ENCODE measurements at regions not wholly inside any gene's neighbourhood (a gene's known extent, or its start where the extent isn't known, plus 50 kb on each side); places are given as distances from the start of the nearest gene placed in this dataset.
A peak's percentile ranks its signal among the peaks of the same experiment; 100 is the strongest.
"Not testable (repeated sequence)": the region's sequence is repeated elsewhere in the genome, so short reads cannot be mapped to it uniquely, and the experiment has no call there.

- POLR2A ChIA-PET, result interaction anchor here in 1 of 2 donors (0.6 kb wide), 1 partner anchor 633 kb away, joined by 4 read pairs; no protein-coding TSS in a partner anchor
- Histone ChIP-seq H3K36me3 (ENCODE audit: control insufficient read depth in 2 of 2, extremely low read depth in 1 of 2, insufficient read depth in 1 of 2, low read length in 1 of 2) (no peaks in the 10 kb centered on the region), H3K27me3 (replicated peaks in 1 of 2; ENCODE audit: control insufficient read depth in 2 of 2, extremely low read depth in 1 of 2, insufficient read depth in 2 of 2, low read length in 1 of 2) (peaks cover 0 to 5% of the 10 kb centered on the region in 2 experiments), H3K4me1 (ENCODE audit: control insufficient read depth in 1 of 2, extremely low read depth in 1 of 2, insufficient read depth in 2 of 2, low read length in 2 of 2) (no peaks in the 10 kb centered on the region), H3K4me3 (ENCODE audit: control insufficient read depth in 1 of 2, extremely low read depth in 1 of 2, low read length in 1 of 2) (no peak overlapping the region), H3K9me3 (no peaks in the 10 kb centered on the region), H3K27ac (ENCODE audit: low read length) (no peak overlapping the region)
- WGBS (ENCODE audit: insufficient coverage), result 100% methylated on average over 2 of the region's 2 CpGs
- Mint-ChIP-seq H3K36me3 (peaks cover 6% of the 10 kb centered on the region), H3K9me3 (peaks cover 0 to 10% (median 5%) of the 10 kb centered on the region in 3 donors), H3K27me3 (peaks cover 0 to 5% of the 10 kb centered on the region in 2 donors), H3K4me3 (no peak overlapping the region), H3K27ac (no peak overlapping the region), H3K4me1 (peaks cover 18 to 32% (median 24%) of the 10 kb centered on the region in 3 donors)
- CTCF ChIA-PET, result interaction anchor here in 1 of 2 donors (1.0 kb wide), 1 partner anchor 60 kb away, joined by 3 read pairs; no protein-coding TSS in a partner anchor
- ATAC-seq (replicated peaks in 1 of 4) (no peak), DNase-seq (no peak)
These were observed 122.5 kb downstream of the TBX19 start for GRCh38 chr1:168403140-168403539.

- peaks cover 12 to 25% (median 17%) of the 10 kb centered on the region in 3 donors for H3K4me1 Mint-ChIP-seq
- DNase-seq; H3K27me3 ChIP-seq (replicated peaks in 1 of 2; ENCODE audit: control insufficient read depth in 2 of 2, extremely low read depth in 1 of 2, insufficient read depth in 2 of 2, low read length in 1 of 2); ATAC-seq (replicated peaks in 1 of 4); H3K27ac ChIP-seq (ENCODE audit: low read length); H3K27ac Mint-ChIP-seq; H3K4me1 ChIP-seq (ENCODE audit: control insufficient read depth in 1 of 2, extremely low read depth in 1 of 2, insufficient read depth in 2 of 2, low read length in 2 of 2); H3K4me3 Mint-ChIP-seq; POLR2A ChIA-PET; H3K36me3 ChIP-seq (ENCODE audit: control insufficient read depth in 2 of 2, extremely low read depth in 1 of 2, insufficient read depth in 1 of 2, low read length in 1 of 2); H3K36me3 Mint-ChIP-seq; H3K27me3 Mint-ChIP-seq; H3K4me3 ChIP-seq (ENCODE audit: control insufficient read depth in 1 of 2, extremely low read depth in 1 of 2, low read length in 1 of 2); H3K9me3 Mint-ChIP-seq; H3K9me3 ChIP-seq: not testable (repeated sequence)
- no CpG with 5 or more reads among the region's 3 CpGs for WGBS (ENCODE audit: insufficient coverage)
- CTCF ChIA-PET, result interaction anchor here in 1 of 2 donors (1.0 kb wide), 1 partner anchor 60 kb away, joined by 3 read pairs; no protein-coding TSS in a partner anchor
These were observed 121.8 kb downstream of the TBX19 start for GRCh38 chr1:168402466-168402865.

GRCh38 chr1:168401341-168401740 is 120.7 kb downstream of the TBX19 start:
- no peak overlapping the region for H3K27ac ChIP-seq (ENCODE audit: low read length)
- ChIA-PET POLR2A (interaction anchor here (0.6 kb wide), 2 partner anchors 689 to 714 kb away, joined by 3 to 5 read pairs; no protein-coding TSS in a partner anchor), CTCF (interaction anchor here in 1 of 2 donors (0.5 to 0.9 kb wide), 5 partner anchors 14 to 1090 kb away, joined by 3 to 9 read pairs (median 4); no protein-coding TSS in a partner anchor)
- Mint-ChIP-seq H3K36me3 (peaks cover under 1% of the 10 kb centered on the region), H3K27ac (no peak overlapping the region), H3K9me3 (peaks cover 0 to under 1% (median under 1%) of the 10 kb centered on the region in 3 donors), H3K4me3 (no peak overlapping the region), H3K4me1 (peaks cover 5 to 17% (median 13%) of the 10 kb centered on the region in 3 donors), H3K27me3 (peaks cover 0 to 5% of the 10 kb centered on the region in 2 donors)
- no peaks in the 10 kb centered on the region for H3K36me3 ChIP-seq (ENCODE audit: control insufficient read depth in 2 of 2, extremely low read depth in 1 of 2, insufficient read depth in 1 of 2, low read length in 1 of 2)
- peaks cover 0 to 5% of the 10 kb centered on the region in 2 experiments for H3K27me3 ChIP-seq (replicated peaks in 1 of 2; ENCODE audit: control insufficient read depth in 2 of 2, extremely low read depth in 1 of 2, insufficient read depth in 2 of 2, low read length in 1 of 2)
- no peak overlapping the region for H3K4me3 ChIP-seq (ENCODE audit: control insufficient read depth in 1 of 2, extremely low read depth in 1 of 2, low read length in 1 of 2)
- no peaks in the 10 kb centered on the region for H3K9me3 ChIP-seq
- H3K4me1 ChIP-seq (ENCODE audit: control insufficient read depth in 1 of 2, extremely low read depth in 1 of 2, insufficient read depth in 2 of 2, low read length in 2 of 2), result no peaks in the 10 kb centered on the region
- WGBS (ENCODE audit: insufficient coverage), result no CpG with 5 or more reads among the region's 3 CpGs
- DNase-seq (no peak), ATAC-seq (replicated peaks in 1 of 4) (no peak)

- Histone ChIP-seq H3K9me3 (no peaks in the 10 kb centered on the region), H3K27me3 (replicated peaks in 1 of 2; ENCODE audit: control insufficient read depth in 2 of 2, extremely low read depth in 1 of 2, insufficient read depth in 2 of 2, low read length in 1 of 2) (peaks cover 0 to 5% of the 10 kb centered on the region in 2 experiments), H3K36me3 (ENCODE audit: control insufficient read depth in 2 of 2, extremely low read depth in 1 of 2, insufficient read depth in 1 of 2, low read length in 1 of 2) (no peaks in the 10 kb centered on the region), H3K4me1 (ENCODE audit: control insufficient read depth in 1 of 2, extremely low read depth in 1 of 2, insufficient read depth in 2 of 2, low read length in 2 of 2) (no peaks in the 10 kb centered on the region), H3K27ac (ENCODE audit: low read length) (no peak overlapping the region), H3K4me3 (ENCODE audit: control insufficient read depth in 1 of 2, extremely low read depth in 1 of 2, low read length in 1 of 2) (no peak overlapping the region)
- H3K4me3 Mint-ChIP-seq, result no peak overlapping the region
- ChIA-PET CTCF (no interaction called here), POLR2A (no interaction called here)
- peaks cover 5 to 16% (median 13%) of the 10 kb centered on the region in 3 donors for H3K4me1 Mint-ChIP-seq
- H3K27me3 Mint-ChIP-seq, result peaks cover 0 to 5% of the 10 kb centered on the region in 2 donors
- DNase-seq (no peak), ATAC-seq (replicated peaks in 1 of 4) (no peak)
- H3K36me3 Mint-ChIP-seq, result no peaks in the 10 kb centered on the region
- no peaks in the 10 kb centered on the region for H3K9me3 Mint-ChIP-seq
- 100% methylated on average over 1 of the region's 1 CpG for WGBS (ENCODE audit: insufficient coverage)
- peak overlapping the region in 1 of 2 donors; percentile 12 for H3K27ac Mint-ChIP-seq
These were observed 119.5 kb downstream of the TBX19 start for GRCh38 chr1:168400139-168400538.

- ATAC-seq (replicated peaks in 1 of 4), result no peak
- H3K27me3 Mint-ChIP-seq, result peaks cover 0 to 6% of the 10 kb centered on the region in 2 donors
- no peak for DNase-seq
- H3K27ac ChIP-seq (ENCODE audit: low read length), result no peak overlapping the region
- H3K9me3 ChIP-seq, result no peaks in the 10 kb centered on the region
- CTCF ChIA-PET, result interaction anchor here in 1 of 2 donors (1.0 kb wide), 1 partner anchor 55 kb away, joined by 5 read pairs; no protein-coding TSS in a partner anchor
- H3K4me3 Mint-ChIP-seq, result no peak overlapping the region
- no peak overlapping the region for H3K4me3 ChIP-seq (ENCODE audit: control insufficient read depth in 1 of 2, extremely low read depth in 1 of 2, low read length in 1 of 2)
- H3K36me3 Mint-ChIP-seq, result no peaks in the 10 kb centered on the region
- H3K27ac Mint-ChIP-seq, result no peak overlapping the region
- POLR2A ChIA-PET, result no interaction called here
- H3K4me1 Mint-ChIP-seq, result peaks cover 6 to 21% (median 14%) of the 10 kb centered on the region in 3 donors
- no peaks in the 10 kb centered on the region for H3K36me3 ChIP-seq (ENCODE audit: control insufficient read depth in 2 of 2, extremely low read depth in 1 of 2, insufficient read depth in 1 of 2, low read length in 1 of 2)
- peaks cover 0 to 6% of the 10 kb centered on the region in 2 experiments for H3K4me1 ChIP-seq (ENCODE audit: control insufficient read depth in 1 of 2, extremely low read depth in 1 of 2, insufficient read depth in 2 of 2, low read length in 2 of 2)
- WGBS (ENCODE audit: insufficient coverage), result no CpG with 5 or more reads among the region's 4 CpGs
- peaks cover 0 to 5% of the 10 kb centered on the region in 2 experiments for H3K27me3 ChIP-seq (replicated peaks in 1 of 2; ENCODE audit: control insufficient read depth in 2 of 2, extremely low read depth in 1 of 2, insufficient read depth in 2 of 2, low read length in 1 of 2)
- no peaks in the 10 kb centered on the region for H3K9me3 Mint-ChIP-seq
These were observed 117.1 kb downstream of the TBX19 start for GRCh38 chr1:168397806-168398205.

GRCh38 chr1:168396940-168397684 is 116.4 kb downstream of the TBX19 start:
- Histone ChIP-seq H3K9me3 (no peaks in the 10 kb centered on the region), H3K27ac (ENCODE audit: low read length) (no peak overlapping the region), H3K36me3 (ENCODE audit: control insufficient read depth in 2 of 2, extremely low read depth in 1 of 2, insufficient read depth in 1 of 2, low read length in 1 of 2) (no peaks in the 10 kb centered on the region), H3K27me3 (replicated peaks in 1 of 2; ENCODE audit: control insufficient read depth in 2 of 2, extremely low read depth in 1 of 2, insufficient read depth in 2 of 2, low read length in 1 of 2) (peaks cover 0 to 5% of the 10 kb centered on the region in 2 experiments), H3K4me1 (ENCODE audit: control insufficient read depth in 1 of 2, extremely low read depth in 1 of 2, insufficient read depth in 2 of 2, low read length in 2 of 2) (peaks cover 0 to 13% of the 10 kb centered on the region in 2 experiments), H3K4me3 (ENCODE audit: control insufficient read depth in 1 of 2, extremely low read depth in 1 of 2, low read length in 1 of 2) (no peak overlapping the region)
- DNase-seq (no peak), ATAC-seq (replicated peaks in 1 of 4) (no peak)
- 92% methylated on average over 2 of the region's 3 CpGs for WGBS (ENCODE audit: insufficient coverage)
- ChIA-PET POLR2A (no interaction called here), CTCF (interaction anchor here in 1 of 2 donors (1.0 kb wide), 1 partner anchor 54 kb away, joined by 5 read pairs; no protein-coding TSS in a partner anchor)
- H3K27me3 Mint-ChIP-seq, result peaks cover 6% of the 10 kb centered on the region in 2 donors
- H3K4me1 Mint-ChIP-seq, result peaks cover 13 to 28% (median 21%) of the 10 kb centered on the region in 3 donors
- no peaks in the 10 kb centered on the region for H3K36me3 Mint-ChIP-seq
- H3K9me3 Mint-ChIP-seq, result no peaks in the 10 kb centered on the region
- H3K27ac Mint-ChIP-seq, result no peak overlapping the region
- no peak overlapping the region for H3K4me3 Mint-ChIP-seq

Data from T-cell (primary cell).